ENCODE measurements at regions not wholly inside any gene's neighbourhood (a gene's known extent, or its start where the extent isn't known, plus 50 kb on each side); places are given as distances from the start of the nearest gene placed in this dataset.
"Not testable (repeated sequence)": the region's sequence is repeated elsewhere in the genome, so short reads cannot be mapped to it uniquely, and the experiment has no call there.

GRCh38 chr2:87515226-87515625 is 232.7 kb upstream of the PLGLB2 start:
- in situ Hi-C loops (cut with HindIII; ENCODE audit: low pct_unique_long_range_greater_than_20kb, low sequenced_read_pairs); DNase-seq (ENCODE audit: low read depth, low spot score): not testable (repeated sequence)

DNA sequence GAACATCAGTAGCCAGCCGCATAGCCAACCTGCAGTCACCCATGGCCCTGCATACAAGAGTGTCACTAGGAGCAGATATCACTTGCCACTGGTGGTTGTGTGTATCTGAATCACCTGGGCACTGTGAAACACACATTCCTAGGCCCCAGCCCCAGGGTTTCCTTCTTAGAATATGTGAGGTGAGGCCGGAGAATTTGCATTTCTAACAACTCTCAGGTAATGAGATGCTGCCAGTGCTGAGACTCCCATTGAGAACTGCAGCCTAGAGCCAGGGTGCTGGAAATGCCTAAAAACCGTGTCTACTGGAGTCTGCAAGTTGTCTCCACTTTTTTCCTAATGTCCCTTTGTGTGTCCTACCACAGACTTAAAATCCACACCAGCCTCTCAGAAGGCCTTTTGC is 232.0 kb upstream of the PLGLB2 start:
- DNase-seq (ENCODE audit: low read depth, low spot score); in situ Hi-C loops (cut with HindIII; ENCODE audit: low pct_unique_long_range_greater_than_20kb, low sequenced_read_pairs): not testable (repeated sequence)

GRCh38 chr2:87516369-87516967 is 231.4 kb upstream of the PLGLB2 start:
- in situ Hi-C loops (cut with HindIII; ENCODE audit: low pct_unique_long_range_greater_than_20kb, low sequenced_read_pairs): not testable (repeated sequence)

GRCh38 chr2:87517438-87517837 is 230.4 kb upstream of the PLGLB2 start:
- in situ Hi-C loops (cut with HindIII; ENCODE audit: low pct_unique_long_range_greater_than_20kb, low sequenced_read_pairs); DNase-seq (ENCODE audit: low read depth, low spot score): not testable (repeated sequence)

More at GRCh38 chr2:87516369-87516967, 231.4 kb upstream of the PLGLB2 start:
- DNase-seq (ENCODE audit: low read depth, low spot score): not testable (repeated sequence)

- DNase-seq (ENCODE audit: low read depth, low spot score); in situ Hi-C loops (cut with HindIII; ENCODE audit: low pct_unique_long_range_greater_than_20kb, low sequenced_read_pairs): not testable (repeated sequence)
These were observed 229.8 kb upstream of the PLGLB2 start for GRCh38 chr2:87518066-87518465.

- DNase-seq (ENCODE audit: low read depth, low spot score); in situ Hi-C loops (cut with HindIII; ENCODE audit: low pct_unique_long_range_greater_than_20kb, low sequenced_read_pairs): not testable (repeated sequence)
These were observed 229.3 kb upstream of the PLGLB2 start for GRCh38 chr2:87518547-87518946.

DNA sequence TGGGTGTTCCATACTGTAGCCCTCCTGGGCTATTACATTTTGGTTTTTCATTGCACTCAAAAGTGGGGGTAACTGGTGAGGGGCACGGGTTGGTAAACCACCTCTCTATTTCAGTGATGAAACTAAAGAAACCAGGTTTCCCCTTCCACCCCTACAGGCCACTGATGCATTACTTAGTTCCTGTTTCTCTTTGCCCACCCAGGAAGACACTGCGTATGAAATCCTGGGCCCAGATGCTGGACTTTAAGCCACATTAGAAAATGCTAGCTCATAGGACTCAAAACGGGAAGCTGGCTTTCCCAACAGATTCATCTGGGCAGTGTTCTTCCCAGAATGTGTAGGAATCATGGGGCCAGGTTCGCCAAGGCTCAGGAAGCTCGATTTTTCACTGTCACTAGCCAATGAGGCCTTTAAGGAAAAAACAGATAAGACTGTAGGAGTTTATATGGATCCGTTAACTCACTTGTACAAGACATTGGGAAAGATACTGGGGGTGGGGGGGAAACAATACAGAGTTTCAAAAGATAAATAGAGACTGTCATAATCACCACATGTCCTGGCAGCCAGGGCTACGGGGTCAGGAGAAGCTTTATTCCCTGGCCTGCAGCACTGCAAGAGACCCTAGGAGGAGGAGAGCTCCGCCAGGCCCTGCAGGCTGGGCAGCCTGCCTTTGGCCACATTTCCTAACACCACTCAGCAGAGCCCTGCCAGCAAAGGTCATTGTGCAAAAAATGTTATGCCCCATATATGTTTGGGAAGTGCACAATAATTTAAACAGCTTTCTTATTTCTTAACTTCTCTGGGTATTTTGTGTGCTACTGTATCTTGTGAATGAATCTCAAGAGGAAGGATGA is 228.5 kb upstream of the PLGLB2 start:
- DNase-seq (ENCODE audit: low read depth, low spot score); in situ Hi-C loops (cut with HindIII; ENCODE audit: low pct_unique_long_range_greater_than_20kb, low sequenced_read_pairs): not testable (repeated sequence)

- DNase-seq (ENCODE audit: low read depth, low spot score); in situ Hi-C loops (cut with HindIII; ENCODE audit: low pct_unique_long_range_greater_than_20kb, low sequenced_read_pairs): not testable (repeated sequence)
These were observed 226.8 kb upstream of the PLGLB2 start for GRCh38 chr2:87521057-87521456.

GRCh38 chr2:87521489-87521888 is 226.4 kb upstream of the PLGLB2 start:
- in situ Hi-C loops (cut with HindIII; ENCODE audit: low pct_unique_long_range_greater_than_20kb, low sequenced_read_pairs); DNase-seq (ENCODE audit: low read depth, low spot score): not testable (repeated sequence)

GRCh38 chr2:87524619-87525188 is 223.2 kb upstream of the PLGLB2 start:
- DNase-seq (ENCODE audit: low read depth, low spot score); in situ Hi-C loops (cut with HindIII; ENCODE audit: low pct_unique_long_range_greater_than_20kb, low sequenced_read_pairs): not testable (repeated sequence)

DNA sequence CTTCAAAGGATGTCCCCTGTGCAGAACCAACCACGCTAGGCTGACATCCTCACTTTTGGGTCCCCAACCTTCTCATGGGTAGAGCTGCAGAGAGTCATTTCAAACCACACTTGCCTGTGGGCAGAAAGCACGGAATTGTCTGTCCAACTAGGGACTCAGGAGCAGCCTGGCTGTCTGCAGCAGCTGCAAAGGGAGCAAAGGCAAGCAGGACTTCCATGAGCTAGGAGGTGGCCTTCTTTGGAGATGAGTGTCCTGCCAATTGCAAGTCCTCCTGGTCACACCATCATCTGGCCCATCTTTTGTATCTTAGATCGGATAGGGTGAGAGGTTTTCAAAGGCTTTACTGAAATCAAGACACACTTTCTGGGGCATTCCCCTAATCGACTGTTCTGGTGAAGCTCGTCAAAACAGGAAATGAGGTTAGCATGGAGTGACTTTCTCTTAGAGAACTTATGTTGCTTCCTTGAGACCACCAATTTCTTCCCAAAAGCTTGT is 222.3 kb upstream of the PLGLB2 start:
- in situ Hi-C loops (cut with HindIII; ENCODE audit: low pct_unique_long_range_greater_than_20kb, low sequenced_read_pairs); DNase-seq (ENCODE audit: low read depth, low spot score): not testable (repeated sequence)

GRCh38 chr2:87526258-87526657 is 221.6 kb upstream of the PLGLB2 start:
- in situ Hi-C loops (cut with HindIII; ENCODE audit: low pct_unique_long_range_greater_than_20kb, low sequenced_read_pairs); DNase-seq (ENCODE audit: low read depth, low spot score): not testable (repeated sequence)

DNA sequence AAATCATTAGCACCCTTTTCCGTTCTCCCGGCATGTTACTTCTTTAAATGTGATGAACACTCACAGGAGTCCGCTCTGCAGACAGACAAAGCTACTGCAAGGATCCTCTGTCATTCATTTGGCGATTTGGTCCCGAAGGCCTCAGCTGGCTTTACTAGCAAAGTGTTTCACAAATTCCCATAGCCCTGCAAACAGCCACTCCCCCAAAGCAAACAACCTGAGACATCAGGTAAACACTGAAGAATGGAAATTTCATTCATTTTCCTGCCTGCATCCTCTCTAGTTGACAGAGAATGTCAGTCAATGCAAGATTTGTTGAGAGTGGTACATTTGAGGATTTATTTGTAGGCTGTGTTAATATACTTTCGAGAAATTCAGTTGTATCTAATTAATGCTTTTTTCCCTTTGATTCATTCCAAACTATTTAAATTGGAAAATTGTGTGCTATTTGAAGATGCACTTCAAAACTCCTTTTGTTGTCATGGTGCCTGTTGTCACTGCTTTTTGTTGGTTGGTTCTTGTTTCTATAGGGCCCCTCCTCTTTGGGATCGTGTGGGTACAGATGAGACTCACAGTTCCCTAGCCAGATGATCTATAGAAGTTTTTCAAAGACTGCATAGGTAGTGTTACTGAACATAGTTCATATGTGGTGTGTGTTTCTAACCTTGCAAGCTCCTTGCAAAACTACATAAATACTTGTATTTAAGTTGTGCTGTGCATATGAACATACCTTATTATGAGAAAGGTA is 215.7 kb upstream of the PLGLB2 start:
- in situ Hi-C loops (cut with HindIII; ENCODE audit: low pct_unique_long_range_greater_than_20kb, low sequenced_read_pairs); DNase-seq (ENCODE audit: low read depth, low spot score): not testable (repeated sequence)

- DNase-seq (ENCODE audit: low read depth, low spot score): not testable (repeated sequence)
These were observed 214.3 kb upstream of the PLGLB2 start for GRCh38 chr2:87533390-87534272.

DNA sequence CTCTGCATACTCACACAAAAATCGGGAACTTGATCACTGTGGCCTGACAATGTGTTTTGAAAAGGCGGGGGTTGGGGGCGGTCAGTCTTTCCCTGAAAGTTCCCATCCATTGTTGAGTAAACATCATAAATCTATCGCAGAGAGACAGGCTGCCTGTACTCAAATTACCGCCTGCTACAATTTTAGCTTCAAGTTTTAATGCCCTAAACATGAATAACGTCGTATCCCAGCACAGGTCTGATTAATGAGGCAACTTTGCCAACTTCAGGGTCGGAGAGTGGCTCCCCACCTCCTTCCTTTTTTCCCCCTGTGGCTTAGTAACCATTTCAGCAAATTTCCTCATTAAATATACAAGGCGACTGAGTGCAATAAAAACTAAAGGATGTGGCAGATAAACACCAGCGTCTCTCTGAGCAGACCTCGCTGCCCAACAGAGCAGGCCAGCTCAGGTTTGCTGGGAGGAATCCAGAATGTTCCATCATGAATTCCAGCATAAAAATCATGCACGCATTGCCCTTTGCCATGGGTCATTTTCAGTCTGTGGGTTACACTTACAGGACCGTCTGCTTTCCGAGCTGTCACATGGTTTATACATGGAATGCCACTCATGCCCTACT is 213.5 kb upstream of the PLGLB2 start:
- DNase-seq (ENCODE audit: low read depth, low spot score); in situ Hi-C loops (cut with HindIII; ENCODE audit: low pct_unique_long_range_greater_than_20kb, low sequenced_read_pairs): not testable (repeated sequence)

More at GRCh38 chr2:87533390-87534272, 214.3 kb upstream of the PLGLB2 start:
- in situ Hi-C loops (cut with HindIII; ENCODE audit: low pct_unique_long_range_greater_than_20kb, low sequenced_read_pairs): not testable (repeated sequence)

DNA sequence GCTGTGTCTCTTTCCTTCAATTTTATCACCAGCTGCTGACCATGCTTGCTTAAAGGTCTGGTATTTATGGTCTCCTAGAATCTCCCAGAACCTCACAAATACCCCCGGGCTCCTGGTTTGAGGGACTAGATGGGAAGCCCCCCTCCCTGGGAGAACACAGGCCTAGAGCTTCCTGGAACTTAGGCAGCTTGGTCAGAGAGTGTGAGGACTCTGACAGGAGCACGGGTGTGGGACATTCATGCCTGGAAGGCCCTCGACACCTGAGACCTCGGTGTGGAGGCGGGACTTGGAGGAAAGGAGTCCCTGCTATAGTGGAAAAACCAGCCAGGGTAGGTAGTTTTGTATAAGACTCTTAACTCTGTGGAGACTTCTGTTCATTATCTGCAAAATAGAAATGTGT is 211.5 kb upstream of the PLGLB2 start:
- in situ Hi-C loops (cut with HindIII; ENCODE audit: low pct_unique_long_range_greater_than_20kb, low sequenced_read_pairs); DNase-seq (ENCODE audit: low read depth, low spot score): not testable (repeated sequence)

Data from SK-MEL-5 (cell line).